Fibroblast of peridontal ligament (primary cell): ENCODE measurements at regions not wholly inside any gene's neighbourhood (a gene's known extent, or its start where the extent isn't known, plus 50 kb on each side); places are given as distances from the start of the nearest gene placed in this dataset.
"Not testable (repeated sequence)": the region's sequence is repeated elsewhere in the genome, so short reads cannot be mapped to it uniquely, and the experiment has no call there.

Experiments
- DNase-seq: peaks from one replicate; pipeline ENCODE4 v3.0.0-alpha.2; 2010; ENCODE audit errors: extremely low read depth

GRCh38 chr9:85880507-85880906 is 60.4 kb upstream of the NAA35 start:
- DNase-seq: not testable (repeated sequence)

- DNase-seq: no peak
These were observed 56.7 kb upstream of the NAA35 start for GRCh38 chr9:85884256-85884655.

- DNase-seq: no peak
These were observed 50.0 kb upstream of the NAA35 start for GRCh38 chr9:85890962-85891361.
